ENCODE measurements at regions not wholly inside any gene's neighbourhood (a gene's known extent, or its start where the extent isn't known, plus 50 kb on each side); places are given as distances from the start of the nearest gene placed in this dataset.

- DNase-seq (ENCODE audit: low spot score) (no peak), ATAC-seq (ENCODE audit: low FRiP score) (no peak)
- no peak for TF ChIP-seq CTCF (IDR thresholded peaks at IDR 0.05)
Measured at GRCh38 chr1:37305841-37306240, 168.5 kb upstream of the ZC3H12A start.

GRCh38 chr1:37306461-37306860, 167.9 kb upstream of the ZC3H12A start:
- TF ChIP-seq CTCF (IDR thresholded peaks at IDR 0.05), result no peak
- DNase-seq (ENCODE audit: low spot score) (no peak), ATAC-seq (ENCODE audit: low FRiP score) (no peak)

GRCh38 chr1:37306871-37307270, 167.5 kb upstream of the ZC3H12A start:
- no peak for TF ChIP-seq CTCF (IDR thresholded peaks at IDR 0.05)
- ATAC-seq (ENCODE audit: low FRiP score), result no peak
- no peak for DNase-seq (ENCODE audit: low spot score)

GRCh38 chr1:37308031-37308960, 166.1 kb upstream of the ZC3H12A start:
- ATAC-seq (ENCODE audit: low FRiP score), result no peak
- no peak for TF ChIP-seq CTCF (IDR thresholded peaks at IDR 0.05)
- DNase-seq (ENCODE audit: low spot score), result no peak

GRCh38 chr1:37309574-37309973, 164.8 kb upstream of the ZC3H12A start:
- ATAC-seq (ENCODE audit: low FRiP score), result no peak
- no peak for DNase-seq (ENCODE audit: low spot score)
- TF ChIP-seq CTCF (IDR thresholded peaks at IDR 0.05), result no peak

GRCh38 chr1:37310064-37310463, 164.3 kb upstream of the ZC3H12A start:
- no peak for DNase-seq (ENCODE audit: low spot score)
- no peak for TF ChIP-seq CTCF (IDR thresholded peaks at IDR 0.05)
- ATAC-seq (ENCODE audit: low FRiP score), result no peak

GRCh38 chr1:37315371-37315846, 159.0 kb upstream of the ZC3H12A start:
- TF ChIP-seq CTCF (IDR thresholded peaks at IDR 0.05), result no peak
- no peak for ATAC-seq (ENCODE audit: low FRiP score)
- no peak for DNase-seq (ENCODE audit: low spot score)

Measured in omental fat pad (tissue), 3 donors.